KMS-11 (cell line): ENCODE measurements at regions not wholly inside any gene's neighbourhood (a gene's known extent, or its start where the extent isn't known, plus 50 kb on each side); places are given as distances from the start of the nearest gene placed in this dataset.

Experiments used
- H2AFZ ChIP-seq: fragments of 200-600 bp; sonication (generic); 2 replicates; pipeline ENCODE4 v1.6.1; 2016; ENCODE audit warnings: antibody characterized with exemption, mixed run types, low read depth
- H3K27ac ChIP-seq: fragments of 200-600 bp; sonication (generic); 2 replicates; pipeline ENCODE4 v1.6.1; 2016; ENCODE audit warnings: mild to moderate bottlenecking, mixed run types
- H3K27me3 ChIP-seq: fragments of 200-600 bp; sonication (generic); 2 replicates; pipeline ENCODE4 v1.6.1; 2017; ENCODE audit warnings: mild to moderate bottlenecking, low read depth, mixed run types, moderate library complexity; ENCODE audit not compliant: insufficient read depth
- H3K36me3 ChIP-seq: fragments of 200-600 bp; sonication (generic); 2 replicates; pipeline ENCODE4 v1.6.1; 2017; ENCODE audit warnings: mild to moderate bottlenecking, mixed run types; ENCODE audit not compliant: insufficient read depth
- H3K4me1 ChIP-seq: fragments of 200-600 bp; sonication (generic); 2 replicates; pipeline ENCODE4 v1.6.1; 2016; ENCODE audit warnings: mild to moderate bottlenecking, low read depth, mixed run types; ENCODE audit not compliant: poor library complexity, severe bottlenecking
- H3K4me2 ChIP-seq: fragments of 200-600 bp; sonication (generic); 2 replicates; pipeline ENCODE4 v1.7.0; 2016; ENCODE audit warnings: mild to moderate bottlenecking, mixed run types
- H3K4me3 ChIP-seq: fragments of 200-600 bp; sonication (generic); IDR thresholded peaks from 2 replicates; pipeline ENCODE4 v1.6.1; 2017; ENCODE audit warnings: low read depth, low read length, mixed read lengths; ENCODE audit not compliant: insufficient read depth
- H3K79me2 ChIP-seq: fragments of 200-600 bp; sonication (generic); 2 replicates; pipeline ENCODE4 v1.6.1; 2016; ENCODE audit warnings: low read depth, mixed run types; ENCODE audit not compliant: insufficient read depth
- H3K9ac ChIP-seq: fragments of 200-600 bp; sonication (generic); 2 replicates; pipeline ENCODE4 v1.6.1; 2016; ENCODE audit warnings: mild to moderate bottlenecking, mixed run types
- H4K20me1 ChIP-seq: fragments of 200-600 bp; sonication (generic); 2 replicates; pipeline ENCODE4 v1.6.1; 2016; ENCODE audit warnings: mild to moderate bottlenecking, mixed run types; ENCODE audit not compliant: insufficient read depth
- TF ChIP-seq, protein P1 (sequence below): fragments of 200-600 bp; sonication (generic); conservative IDR thresholded peaks from 2 replicates; pipeline ENCODE4 v1.6.1; 2017; ENCODE audit warnings: low read depth, mild to moderate bottlenecking, antibody characterized with exemption, low read length, moderate library complexity, mixed read lengths

DNA sequence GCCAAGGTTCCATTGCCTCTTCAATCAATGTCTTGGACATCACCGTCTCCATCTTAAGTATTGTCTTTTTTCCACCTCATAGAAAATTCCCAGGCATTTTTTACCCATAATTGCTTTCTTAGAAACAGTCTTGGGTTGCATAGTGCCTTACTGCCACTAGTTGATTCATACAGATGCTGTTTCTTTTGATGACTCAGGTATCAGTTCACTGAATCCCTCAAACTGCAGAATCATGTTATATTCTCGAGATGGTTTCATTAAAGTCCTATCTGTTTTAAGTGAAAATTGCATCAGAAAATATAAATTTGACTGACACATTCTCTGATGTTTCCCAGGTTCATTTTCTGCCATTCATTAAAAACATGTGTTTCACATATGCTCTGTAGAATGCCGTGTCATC is 1489.1 kb downstream of the BRINP3 start:
- H3K9ac ChIP-seq: no peak overlapping the region
- no peak overlapping the region for H3K27ac ChIP-seq
- TF ChIP-seq, protein P1, sequence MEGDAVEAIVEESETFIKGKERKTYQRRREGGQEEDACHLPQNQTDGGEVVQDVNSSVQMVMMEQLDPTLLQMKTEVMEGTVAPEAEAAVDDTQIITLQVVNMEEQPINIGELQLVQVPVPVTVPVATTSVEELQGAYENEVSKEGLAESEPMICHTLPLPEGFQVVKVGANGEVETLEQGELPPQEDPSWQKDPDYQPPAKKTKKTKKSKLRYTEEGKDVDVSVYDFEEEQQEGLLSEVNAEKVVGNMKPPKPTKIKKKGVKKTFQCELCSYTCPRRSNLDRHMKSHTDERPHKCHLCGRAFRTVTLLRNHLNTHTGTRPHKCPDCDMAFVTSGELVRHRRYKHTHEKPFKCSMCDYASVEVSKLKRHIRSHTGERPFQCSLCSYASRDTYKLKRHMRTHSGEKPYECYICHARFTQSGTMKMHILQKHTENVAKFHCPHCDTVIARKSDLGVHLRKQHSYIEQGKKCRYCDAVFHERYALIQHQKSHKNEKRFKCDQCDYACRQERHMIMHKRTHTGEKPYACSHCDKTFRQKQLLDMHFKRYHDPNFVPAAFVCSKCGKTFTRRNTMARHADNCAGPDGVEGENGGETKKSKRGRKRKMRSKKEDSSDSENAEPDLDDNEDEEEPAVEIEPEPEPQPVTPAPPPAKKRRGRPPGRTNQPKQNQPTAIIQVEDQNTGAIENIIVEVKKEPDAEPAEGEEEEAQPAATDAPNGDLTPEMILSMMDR: no peak
- H3K79me2 ChIP-seq: no peaks in the 10 kb centered on the region
- H3K36me3 ChIP-seq: no peaks in the 10 kb centered on the region
- no peaks in the 10 kb centered on the region for H4K20me1 ChIP-seq
- H2AFZ ChIP-seq: no peak overlapping the region
- no peaks in the 10 kb centered on the region for H3K27me3 ChIP-seq
- H3K4me1 ChIP-seq: no peaks in the 10 kb centered on the region
- H3K4me2 ChIP-seq: no peak overlapping the region
- no peak overlapping the region for H3K4me3 ChIP-seq

DNA sequence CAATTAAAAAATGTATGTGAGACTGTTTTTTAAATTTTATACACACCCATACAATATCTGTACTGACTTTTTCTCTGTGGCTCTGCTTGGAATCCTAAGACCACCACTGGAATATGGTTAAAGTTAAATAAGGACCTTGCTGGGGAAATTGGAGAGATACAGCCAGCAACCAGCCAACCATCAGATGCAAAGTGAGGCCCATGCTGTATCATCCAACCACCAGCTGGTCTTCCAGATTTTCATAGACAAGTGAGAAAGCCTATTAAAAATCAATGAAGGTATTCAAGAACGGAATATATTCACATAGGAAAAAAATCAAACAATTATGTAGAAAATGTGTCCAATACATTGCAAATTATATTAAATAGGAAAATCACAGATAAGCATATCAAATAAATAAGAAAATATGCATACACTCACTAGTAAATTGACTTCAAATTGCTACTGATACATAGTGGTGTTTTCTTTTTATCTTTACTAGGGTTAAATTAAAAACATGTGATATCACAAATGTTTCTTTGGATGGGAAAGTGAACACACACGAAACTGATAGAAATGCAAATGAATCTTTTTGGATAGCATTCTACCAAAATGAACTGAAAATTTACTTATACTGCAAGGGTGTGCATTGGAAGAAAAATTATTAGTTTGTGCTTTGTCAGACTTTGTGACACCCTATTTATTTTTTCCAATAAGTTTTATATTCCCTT is 1486.3 kb downstream of the BRINP3 start:
- Histone ChIP-seq H3K4me2 (no peak overlapping the region), H3K36me3 (no peaks in the 10 kb centered on the region), H3K27me3 (no peaks in the 10 kb centered on the region), H2AFZ (no peak overlapping the region), H3K9ac (no peak overlapping the region), H3K27ac (no peak overlapping the region), H3K4me1 (no peaks in the 10 kb centered on the region), H4K20me1 (no peaks in the 10 kb centered on the region), H3K4me3 (no peak overlapping the region), H3K79me2 (no peaks in the 10 kb centered on the region)
- TF ChIP-seq, protein P1: no peak

DNA sequence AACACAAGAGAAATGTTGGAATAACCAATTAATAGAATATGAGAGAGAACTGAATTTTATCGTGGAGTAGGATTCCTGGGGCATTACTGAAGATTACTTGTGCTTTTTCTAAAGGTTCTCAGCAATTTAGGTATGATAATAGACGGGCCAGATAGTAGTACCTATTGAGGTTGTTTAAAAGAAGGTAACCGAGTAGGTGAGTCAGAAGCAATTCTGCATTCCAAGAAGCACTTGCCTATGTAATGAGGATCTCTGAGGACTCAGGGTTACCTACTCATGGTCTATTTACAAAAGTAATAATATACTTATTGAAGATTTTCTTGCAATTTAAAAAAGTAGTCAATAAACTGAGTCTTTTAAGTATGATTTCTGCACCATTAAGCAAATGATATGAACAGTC is 1469.8 kb downstream of the BRINP3 start:
- Histone ChIP-seq H3K4me2 (no peak overlapping the region), H2AFZ (no peak overlapping the region), H3K79me2 (no peaks in the 10 kb centered on the region), H3K4me3 (no peak overlapping the region), H4K20me1 (0 out of 2 replicates have a peak, but pooled peaks cover 5% of the 10 kb centered on the region), H3K27ac (no peak overlapping the region), H3K4me1 (no peaks in the 10 kb centered on the region), H3K36me3 (no peaks in the 10 kb centered on the region), H3K27me3 (no peaks in the 10 kb centered on the region), H3K9ac (no peak overlapping the region)
- TF ChIP-seq, protein P1: no peak

DNA sequence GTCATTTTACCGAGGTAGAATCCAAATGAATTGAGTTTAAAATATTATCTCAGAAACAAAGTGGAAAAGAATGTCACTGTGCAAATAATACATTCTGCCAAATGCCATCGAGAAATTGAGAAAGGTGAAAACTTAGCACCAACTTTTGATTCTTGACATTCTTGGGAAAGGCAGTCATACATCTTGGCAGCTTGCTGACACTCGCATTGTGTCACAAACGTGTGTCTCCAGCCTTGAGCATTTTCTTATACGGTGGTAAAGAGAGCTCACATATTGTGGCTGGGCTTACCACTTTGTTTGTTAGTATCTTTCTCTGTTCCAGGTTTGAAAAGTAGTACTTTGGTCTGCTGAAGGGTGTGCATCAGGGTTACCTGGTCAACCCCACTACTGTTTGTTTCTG is 1456.1 kb downstream of the BRINP3 start:
- H3K27me3 ChIP-seq: no peaks in the 10 kb centered on the region
- no peaks in the 10 kb centered on the region for H3K79me2 ChIP-seq
- no peak overlapping the region for H2AFZ ChIP-seq
- H3K4me3 ChIP-seq: no peak overlapping the region
- H3K27ac ChIP-seq: no peak overlapping the region
- no peaks in the 10 kb centered on the region for H3K4me1 ChIP-seq
- H3K4me2 ChIP-seq: no peak overlapping the region
- no peaks in the 10 kb centered on the region for H4K20me1 ChIP-seq
- no peaks in the 10 kb centered on the region for H3K36me3 ChIP-seq
- H3K9ac ChIP-seq: no peak overlapping the region
- TF ChIP-seq, protein P1: no peak
